Heart left ventricle (tissue), 16 donors: ENCODE measurements at regions not wholly inside any gene's neighbourhood (a gene's known extent, or its start where the extent isn't known, plus 50 kb on each side); places are given as distances from the start of the nearest gene placed in this dataset.

Experiments
- ATAC-seq, 4 donors: fragments of 200-7000 bp; cut with Tn5 transposase; one replicate each; pipeline ENCODE4 v1.9.1; 2020 to 2022; ENCODE audit warnings: moderate library complexity in 4 of 4, mild to moderate bottlenecking in 3 of 4, moderate number of reproducible peaks in 1 of 4
- DNase-seq, 5 donors: peaks; one replicate each; pipeline ENCODE4 v3.0.0-alpha.2; 2020
- H3K27ac ChIP-seq, 12 donors: fragments of 200-600 bp; sonication (generic) in 4 of 12; one replicate each; pipeline versions ENCODE4 v1.5.0 to v1.8.0; 2016 to 2022; ENCODE audit warnings: mild to moderate bottlenecking in 2 of 12
- H3K27me3 ChIP-seq, 9 donors: fragments of 200-600 bp; sonication (generic) in 2 of 9; one replicate each; pipeline versions ENCODE4 v1.5.1 to v1.8.0; 2016 to 2022; ENCODE audit warnings: mild to moderate bottlenecking in 3 of 9
- H3K36me3 ChIP-seq, 9 donors: fragments of 200-600 bp; sonication (generic) in 2 of 9; one replicate each; pipeline versions ENCODE4 v1.5.0 to v1.8.0; 2018 to 2022; ENCODE audit warnings: mild to moderate bottlenecking in 2 of 9
- H3K4me1 ChIP-seq, 12 donors: fragments of 200-600 bp; sonication (generic) in 4 of 12; one replicate each; pipeline versions ENCODE4 v1.5.0 to v1.8.0; 2016 to 2022; ENCODE audit warnings: mild to moderate bottlenecking in 3 of 12
- H3K4me3 ChIP-seq, 12 donors: fragments of 200-600 bp; sonication (generic) in 4 of 12; one replicate each; pipeline versions ENCODE4 v1.5.0 to v1.8.0; 2017 to 2022; ENCODE audit warnings: mild to moderate bottlenecking in 9 of 12, moderate library complexity in 4 of 12
- H3K9me3 ChIP-seq, 12 donors: fragments of 200-600 bp; sonication (generic) in 4 of 12; one replicate each; pipeline versions ENCODE4 v1.5.0 to v1.8.0; 2016 to 2022; ENCODE audit warnings: mild to moderate bottlenecking in 1 of 12
- CTCF ChIP-seq, 12 donors: fragments of 200-600 bp; sonication (generic) in 4 of 12; IDR thresholded peaks; one replicate each; pipeline versions ENCODE4 v1.5.0 to v1.8.0; 2018 to 2022; ENCODE audit warnings: antibody characterized with exemption in 12 of 12, mild to moderate bottlenecking in 5 of 12
- POLR2A ChIP-seq, 2 donors: fragments of 450-650 bp; IDR thresholded peaks; one replicate each; pipeline ENCODE4 v1.6.1; 2017; ENCODE audit warnings: antibody characterized with exemption in 2 of 2, mild to moderate bottlenecking in 2 of 2, moderate library complexity in 2 of 2
- WGBS, 4 donors: extraction: QIAGEN DNeasy Blood & Tissue Kit in 2 of 4; methylation state at CpG; one replicate each; pipeline versions ENCODE4 v1.1.5 to v1.1.7; 2013 to 2018; 5-methylcytosine and 5-hydroxymethylcytosine counted together
- intact Hi-C, 10 donors: fragments of 100-400 bp; cut with DNase I; formaldehyde crosslinking; loops; one replicate each; pipeline versions ENCODE4 v1.11.1 to v1.14.2; 2022
- donor health status: ischemic (EF 13 %, LVEDD 7.1; RV severe dilation, severe dysfunction).
- donor health status: healthy with polysubstance abuse.
- donor health status: DM: no; HTN: yes; CAD: no.
- donor health status: DM: no; HTN: no; CAD: no.
- donor health status: ischemic (EF 25% LVEDD 6.9; RV normal size, moderate dysfunction).
- donor health status: ischemic (EF 25% LVEDD 5.7; RV mildly dilated, moderate dysfunction).
- donor health status: healthy.
- donor health status: DM: yes; HTN: yes; CAD: no.
- donor health status: ischemic (EF 35%, LVEDD 5.7; RV mildly dilated, moderate dysfunction).
- donor health status: nonischemic (EF 11% LVEDD 7.7; RV severe dilation, severe dysfunction).
- donor health status: DM: yes; HTN: yes; CAD: no.
- donor health status: PGD.
- donor health status: ischemic (EF 29% LVEDD 5.4; RV normal size, mild dysfunction).
- donor health status: nonischemic (EF 23%, LVEDD 6.1; RV moderate dilation, normal function).

DNA sequence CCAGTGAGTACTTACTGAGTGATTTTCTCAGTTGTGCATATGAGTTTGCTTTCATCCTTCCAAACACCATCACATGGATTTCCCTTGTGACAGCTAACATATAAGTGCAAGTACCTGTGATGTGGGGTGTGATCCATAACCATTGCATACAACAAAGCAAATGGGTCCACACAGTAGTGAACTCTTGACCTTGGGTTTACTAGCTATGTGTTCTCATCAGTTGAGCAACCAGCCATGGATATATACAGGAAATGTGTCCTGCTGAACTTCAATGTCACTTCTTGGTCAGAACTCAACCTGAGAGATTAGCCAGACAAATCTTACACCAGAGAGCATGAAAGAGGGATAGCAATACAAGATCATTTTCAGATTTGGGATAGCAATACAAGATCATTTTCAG lies 420.9 kb upstream of the KCNH7 start:
- TF ChIP-seq POLR2A (IDR thresholded peaks at IDR 0.05) (no peak), CTCF (IDR thresholded peaks at IDR 0.05) (no peak)

GRCh38 chr2:163255086-163255485 lies 416.5 kb upstream of the KCNH7 start:
- ATAC-seq (no peak), DNase-seq (no peak)
- no peaks in the 10 kb centered on the region for H3K9me3 ChIP-seq
- no peaks in the 10 kb centered on the region for H3K27me3 ChIP-seq
- no peaks in the 10 kb centered on the region for H3K36me3 ChIP-seq
- no peak overlapping the region for H3K4me3 ChIP-seq
- intact Hi-C loops, result no loop called here
- TF ChIP-seq CTCF (IDR thresholded peaks at IDR 0.05) (no peak), POLR2A (IDR thresholded peaks at IDR 0.05) (no peak)
- H3K4me1 ChIP-seq, result no peaks in the 10 kb centered on the region
- no peak overlapping the region for H3K27ac ChIP-seq

More for the DNA sequence above, 420.9 kb upstream of the KCNH7 start:
- no peak for DNase-seq
- no peak for ATAC-seq
- H3K4me3 ChIP-seq, result no peak overlapping the region
- H3K27me3 ChIP-seq, result no peaks in the 10 kb centered on the region
- intact Hi-C loops, result no loop called here
- no peaks in the 10 kb centered on the region for H3K36me3 ChIP-seq
- no peaks in the 10 kb centered on the region for H3K9me3 ChIP-seq
- H3K4me1 ChIP-seq, result no peaks in the 10 kb centered on the region
- H3K27ac ChIP-seq, result no peak overlapping the region

- H3K27ac ChIP-seq, result no peak overlapping the region
- H3K36me3 ChIP-seq, result no peaks in the 10 kb centered on the region
- ATAC-seq, result no peak
- intact Hi-C loops, result no loop called here
- H3K9me3 ChIP-seq, result no peaks in the 10 kb centered on the region
- TF ChIP-seq POLR2A (IDR thresholded peaks at IDR 0.05) (no peak), CTCF (IDR thresholded peaks at IDR 0.05) (no peak)
- H3K27me3 ChIP-seq, result peaks cover 0 to 4% (median 0%) of the 10 kb centered on the region in 9 donors
- H3K4me1 ChIP-seq, result no peaks in the 10 kb centered on the region
- no peak for DNase-seq
- no peak overlapping the region for H3K4me3 ChIP-seq
- WGBS, 4 donors, result 57 to 67% (median 62%) methylated on average over 6 of the region's 6 CpGs
Measured at GRCh38 chr2:163253621-163254285, 415.2 kb upstream of the KCNH7 start.

- intact Hi-C loops, result no loop called here
- Histone ChIP-seq H3K27me3 (peaks cover 0 to 5% (median 0%) of the 10 kb centered on the region in 9 donors), H3K4me3 (no peak overlapping the region), H3K27ac (no peak overlapping the region), H3K36me3 (no peaks in the 10 kb centered on the region), H3K9me3 (no peaks in the 10 kb centered on the region), H3K4me1 (no peaks in the 10 kb centered on the region)
- 77 to 88% (median 83%) methylated on average over 3 of the region's 3 CpGs for WGBS, 4 donors
- ATAC-seq (no peak), DNase-seq (no peak)
- no peak for TF ChIP-seq CTCF (IDR thresholded peaks at IDR 0.05)
- no peak for TF ChIP-seq POLR2A (IDR thresholded peaks at IDR 0.05)
Measured at GRCh38 chr2:163252199-163252598, 413.6 kb upstream of the KCNH7 start.
